NB4 (cell line): ENCODE measurements at regions not wholly inside any gene's neighbourhood (a gene's known extent, or its start where the extent isn't known, plus 50 kb on each side); places are given as distances from the start of the nearest gene placed in this dataset.

Experiments used
- POLR2A ChIP-seq: IDR thresholded peaks from 2 replicates; pipeline ENCODE4 v1.6.1; 2011; ENCODE audit warnings: mild to moderate bottlenecking; ENCODE audit not compliant: insufficient read length; ENCODE audit errors: extremely low read depth
- TF ChIP-seq, protein P1 (sequence below): IDR thresholded peaks from one replicate; pipeline ENCODE4 v1.5.1; 2012; ENCODE audit warnings: low read depth, low read length

DNA sequence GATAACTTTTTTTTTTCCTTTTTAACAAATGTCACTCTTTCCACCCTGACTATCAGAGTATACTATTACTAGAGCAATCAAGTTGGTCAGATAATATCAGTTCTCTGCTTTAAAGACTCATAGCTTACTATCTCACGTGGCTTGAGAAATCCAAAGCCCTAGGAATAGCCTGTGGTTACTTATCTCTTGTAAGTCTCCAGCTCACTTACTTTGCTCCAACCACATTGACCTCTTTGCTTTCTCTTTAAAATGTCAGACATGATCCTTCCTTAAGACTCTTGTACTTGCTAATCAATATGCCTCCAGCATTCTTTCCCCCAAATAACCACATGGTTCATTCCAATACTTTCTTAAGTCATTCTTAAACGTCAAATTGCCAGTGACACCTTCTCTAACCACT is 1292.2 kb downstream of the REEP3 start:
- TF ChIP-seq, protein P1, sequence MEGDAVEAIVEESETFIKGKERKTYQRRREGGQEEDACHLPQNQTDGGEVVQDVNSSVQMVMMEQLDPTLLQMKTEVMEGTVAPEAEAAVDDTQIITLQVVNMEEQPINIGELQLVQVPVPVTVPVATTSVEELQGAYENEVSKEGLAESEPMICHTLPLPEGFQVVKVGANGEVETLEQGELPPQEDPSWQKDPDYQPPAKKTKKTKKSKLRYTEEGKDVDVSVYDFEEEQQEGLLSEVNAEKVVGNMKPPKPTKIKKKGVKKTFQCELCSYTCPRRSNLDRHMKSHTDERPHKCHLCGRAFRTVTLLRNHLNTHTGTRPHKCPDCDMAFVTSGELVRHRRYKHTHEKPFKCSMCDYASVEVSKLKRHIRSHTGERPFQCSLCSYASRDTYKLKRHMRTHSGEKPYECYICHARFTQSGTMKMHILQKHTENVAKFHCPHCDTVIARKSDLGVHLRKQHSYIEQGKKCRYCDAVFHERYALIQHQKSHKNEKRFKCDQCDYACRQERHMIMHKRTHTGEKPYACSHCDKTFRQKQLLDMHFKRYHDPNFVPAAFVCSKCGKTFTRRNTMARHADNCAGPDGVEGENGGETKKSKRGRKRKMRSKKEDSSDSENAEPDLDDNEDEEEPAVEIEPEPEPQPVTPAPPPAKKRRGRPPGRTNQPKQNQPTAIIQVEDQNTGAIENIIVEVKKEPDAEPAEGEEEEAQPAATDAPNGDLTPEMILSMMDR: no peak
- no peak for TF ChIP-seq POLR2A
